ENCODE measurements at regions not wholly inside any gene's neighbourhood (a gene's known extent, or its start where the extent isn't known, plus 50 kb on each side); places are given as distances from the start of the nearest gene placed in this dataset.

DNA sequence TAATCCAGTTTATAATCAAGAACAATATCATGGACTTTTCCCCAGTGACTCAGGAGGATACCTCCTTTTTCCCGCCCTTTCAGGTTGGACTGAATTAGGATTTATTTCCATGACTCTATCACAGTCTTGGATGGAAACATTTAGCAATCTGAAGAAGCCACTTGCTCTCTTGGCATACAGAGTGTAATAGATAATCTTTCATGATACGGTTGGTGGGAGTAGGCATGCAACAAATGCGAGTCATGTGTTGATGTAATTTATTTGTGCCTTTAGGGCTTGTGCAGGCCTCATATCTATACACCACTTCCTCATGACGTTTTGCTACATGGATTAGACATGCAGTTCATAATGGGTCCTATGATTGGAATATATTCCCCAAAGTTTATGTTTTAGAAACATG is 54.2 kb upstream of the MCTP2 start:
- DNase-seq (ENCODE audit: low spot score) (no peak), ATAC-seq (ENCODE audit: low FRiP score) (no peak)
- TF ChIP-seq, protein P1, sequence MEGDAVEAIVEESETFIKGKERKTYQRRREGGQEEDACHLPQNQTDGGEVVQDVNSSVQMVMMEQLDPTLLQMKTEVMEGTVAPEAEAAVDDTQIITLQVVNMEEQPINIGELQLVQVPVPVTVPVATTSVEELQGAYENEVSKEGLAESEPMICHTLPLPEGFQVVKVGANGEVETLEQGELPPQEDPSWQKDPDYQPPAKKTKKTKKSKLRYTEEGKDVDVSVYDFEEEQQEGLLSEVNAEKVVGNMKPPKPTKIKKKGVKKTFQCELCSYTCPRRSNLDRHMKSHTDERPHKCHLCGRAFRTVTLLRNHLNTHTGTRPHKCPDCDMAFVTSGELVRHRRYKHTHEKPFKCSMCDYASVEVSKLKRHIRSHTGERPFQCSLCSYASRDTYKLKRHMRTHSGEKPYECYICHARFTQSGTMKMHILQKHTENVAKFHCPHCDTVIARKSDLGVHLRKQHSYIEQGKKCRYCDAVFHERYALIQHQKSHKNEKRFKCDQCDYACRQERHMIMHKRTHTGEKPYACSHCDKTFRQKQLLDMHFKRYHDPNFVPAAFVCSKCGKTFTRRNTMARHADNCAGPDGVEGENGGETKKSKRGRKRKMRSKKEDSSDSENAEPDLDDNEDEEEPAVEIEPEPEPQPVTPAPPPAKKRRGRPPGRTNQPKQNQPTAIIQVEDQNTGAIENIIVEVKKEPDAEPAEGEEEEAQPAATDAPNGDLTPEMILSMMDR (IDR thresholded peaks at IDR 0.05): no peak

DNA sequence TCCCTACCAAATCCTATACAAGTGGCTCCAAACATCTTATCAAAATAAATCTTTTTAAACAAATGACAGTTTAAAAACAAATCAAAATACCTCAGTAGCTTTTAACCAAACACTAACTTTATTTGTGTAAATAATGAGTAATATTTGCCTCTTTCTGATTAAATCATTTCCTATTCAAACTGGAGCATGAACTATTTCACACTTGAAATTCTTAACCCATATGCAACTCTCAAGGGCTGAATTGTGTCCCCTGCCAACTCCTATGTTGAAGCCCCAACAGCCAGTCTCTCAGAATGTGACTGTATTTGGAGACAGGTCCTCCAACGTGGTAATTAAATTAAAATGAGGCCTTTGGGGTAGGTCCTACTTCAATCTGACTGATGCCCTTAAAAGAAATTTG is 55.9 kb upstream of the MCTP2 start:
- TF ChIP-seq, protein P1 (IDR thresholded peaks at IDR 0.05): no peak
- ATAC-seq (ENCODE audit: low FRiP score) (no peak), DNase-seq (ENCODE audit: low spot score) (no peak)

DNA sequence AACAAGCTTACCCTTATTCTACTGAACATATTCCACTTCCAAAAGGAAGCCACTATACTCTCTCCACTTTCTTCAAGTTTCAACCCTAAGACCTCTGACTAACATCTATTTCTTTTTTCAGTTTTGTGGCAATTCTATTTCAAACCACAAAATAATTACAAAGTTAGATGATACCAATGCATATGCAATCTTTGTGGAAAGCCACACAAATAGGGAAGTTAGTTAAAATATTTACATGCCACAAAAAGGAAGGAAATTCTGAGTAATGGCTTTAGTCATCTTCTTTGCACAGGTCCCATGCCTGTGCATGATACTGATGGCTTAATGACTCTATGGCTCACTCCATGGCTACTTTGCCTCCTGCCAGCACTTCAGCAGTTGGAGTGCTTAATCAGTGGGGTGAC is 57.0 kb upstream of the MCTP2 start:
- ATAC-seq (ENCODE audit: low FRiP score): peak; percentile 64
- TF ChIP-seq, protein P1 (IDR thresholded peaks at IDR 0.05): no peak

GRCh38 chr15:94168250-94168649 is 63.1 kb upstream of the MCTP2 start:
- DNase-seq (ENCODE audit: low spot score): no peak
- TF ChIP-seq, protein P1 (IDR thresholded peaks at IDR 0.05): no peak
- no peak for ATAC-seq (ENCODE audit: low FRiP score)

More for the DNA sequence above, 57.0 kb upstream of the MCTP2 start:
- DNase-seq (ENCODE audit: low spot score): no peak

GRCh38 chr15:94164971-94165370 is 66.4 kb upstream of the MCTP2 start:
- ATAC-seq (ENCODE audit: low FRiP score) (no peak), DNase-seq (ENCODE audit: low spot score) (no peak)
- TF ChIP-seq, protein P1 (IDR thresholded peaks at IDR 0.05): no peak

- DNase-seq (ENCODE audit: low spot score) (no peak), ATAC-seq (ENCODE audit: low FRiP score) (no peak)
- TF ChIP-seq, protein P1 (IDR thresholded peaks at IDR 0.05): peak in 2 of 3 donors; percentile 39 to 77
These were observed 67.1 kb upstream of the MCTP2 start for GRCh38 chr15:94164202-94164807.

DNA sequence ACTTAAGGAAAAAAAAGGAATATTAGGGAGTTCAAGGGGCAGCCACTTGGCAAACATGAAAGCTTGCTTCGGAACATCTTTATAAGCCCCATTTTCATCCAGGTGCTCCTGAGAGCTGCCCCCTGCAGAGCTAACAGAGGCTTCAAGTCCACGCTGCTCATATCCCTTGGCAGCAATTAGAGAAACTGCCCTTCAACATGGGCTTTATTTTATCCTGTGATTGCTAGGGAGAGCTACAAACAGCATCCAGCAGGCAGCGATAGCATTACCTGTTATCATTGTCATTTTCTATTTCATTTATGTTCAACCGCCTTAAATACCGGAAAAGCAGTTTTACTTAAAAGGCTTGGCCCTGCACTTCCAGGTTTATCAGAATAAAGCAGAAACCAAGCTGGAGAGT is 68.4 kb upstream of the MCTP2 start:
- DNase-seq (ENCODE audit: low spot score): no peak
- ATAC-seq (ENCODE audit: low FRiP score): no peak
- TF ChIP-seq, protein P1 (IDR thresholded peaks at IDR 0.05): no peak
